GM23338 (cell line): ENCODE measurements at regions not wholly inside any gene's neighbourhood (a gene's known extent, or its start where the extent isn't known, plus 50 kb on each side); places are given as distances from the start of the nearest gene placed in this dataset.

Source experiments
- CREB1 ChIP-seq: fragments of 250-450 bp; sonication (Bioruptor Pico); IDR thresholded peaks from 2 replicates; pipeline ENCODE4 v1.5.0; 2020; ENCODE audit warnings: low read depth, mild to moderate bottlenecking, moderate library complexity
- CTCF ChIP-seq, 2 experiments: fragments of 200-600 bp in 1 of 2; sonication (generic) in 1 of 2; conservative IDR thresholded peaks; 2 replicates each; pipeline versions ENCODE4 v1.5.1 to v1.6.1; 2016 to 2017; ENCODE audit warnings: antibody characterized with exemption in 2 of 2, low read depth in 2 of 2, mild to moderate bottlenecking in 2 of 2, moderate library complexity in 1 of 2
- ETS1 ChIP-seq: IDR thresholded peaks from 2 replicates; pipeline ENCODE4 v1.6.1; 2016; ENCODE audit warnings: antibody characterized with exemption
- EZH2 ChIP-seq: fragments of 200-600 bp; sonication (generic); IDR thresholded peaks from one replicate; pipeline ENCODE4 v1.8.0; 2017; ENCODE audit warnings: antibody characterized with exemption, mild to moderate bottlenecking, low read depth; ENCODE audit not compliant: unreplicated experiment
- EZH2phosphoT487 ChIP-seq: fragments of 200-600 bp; sonication (generic); IDR thresholded peaks from one replicate; pipeline ENCODE4 v1.8.1; 2018; ENCODE audit warnings: antibody characterized with exemption; ENCODE audit not compliant: unreplicated experiment
- POLR2AphosphoS5 ChIP-seq: IDR thresholded peaks from 2 replicates; pipeline ENCODE4 v1.6.1; 2016; ENCODE audit warnings: antibody characterized with exemption, low read depth
- REST ChIP-seq: IDR thresholded peaks from one replicate; pipeline ENCODE4 v1.6.1; 2018; ENCODE audit warnings: antibody characterized with exemption; ENCODE audit not compliant: unreplicated experiment
- STAT1 ChIP-seq: IDR thresholded peaks from one replicate; pipeline ENCODE4 v1.6.1; 2016; ENCODE audit warnings: antibody characterized with exemption; ENCODE audit not compliant: unreplicated experiment
- ZNF331 ChIP-seq: fragments of 250-450 bp; sonication (Bioruptor Pico); IDR thresholded peaks from 2 replicates; pipeline ENCODE4 v1.5.0; 2020; ENCODE audit warnings: low read depth, mild to moderate bottlenecking, moderate library complexity
- ZNF462 ChIP-seq: fragments of 250-450 bp; sonication (Bioruptor Pico); IDR thresholded peaks from 2 replicates; pipeline ENCODE4 v1.5.0; 2020; ENCODE audit warnings: mild to moderate bottlenecking, moderate library complexity

- no peak for TF ChIP-seq CTCF (conservative IDR thresholded peaks at IDR 0.05; ENCODE audit: low read depth in 2 of 2)
- TF ChIP-seq CREB1 (CRISPR knock-in tag) = no peak
- TF ChIP-seq EZH2 = no peak
- no peak for TF ChIP-seq STAT1
- no peak for TF ChIP-seq POLR2AphosphoS5
- no peak for TF ChIP-seq REST
- no peak for TF ChIP-seq ZNF462
- no peak for TF ChIP-seq ZNF331 (CRISPR knock-in tag)
- no peak for TF ChIP-seq EZH2phosphoT487
- TF ChIP-seq ETS1 = no peak
Measured at GRCh38 chr1:90799326-90799725, 82.2 kb upstream of the BARHL2 start.
